Activated effector memory CD4-positive, alpha-beta T cell treated with anti-CD3 and anti-CD28 coated beads, Interleukin-2, amount 50 U/mL, for 16 hours (primary cell): ENCODE measurements at regions not wholly inside any gene's neighbourhood (a gene's known extent, or its start where the extent isn't known, plus 50 kb on each side); places are given as distances from the start of the nearest gene placed in this dataset.

Experiments
- DNase-seq: peaks from one replicate; pipeline ENCODE4 v3.0.0-alpha.2; 2020

DNA sequence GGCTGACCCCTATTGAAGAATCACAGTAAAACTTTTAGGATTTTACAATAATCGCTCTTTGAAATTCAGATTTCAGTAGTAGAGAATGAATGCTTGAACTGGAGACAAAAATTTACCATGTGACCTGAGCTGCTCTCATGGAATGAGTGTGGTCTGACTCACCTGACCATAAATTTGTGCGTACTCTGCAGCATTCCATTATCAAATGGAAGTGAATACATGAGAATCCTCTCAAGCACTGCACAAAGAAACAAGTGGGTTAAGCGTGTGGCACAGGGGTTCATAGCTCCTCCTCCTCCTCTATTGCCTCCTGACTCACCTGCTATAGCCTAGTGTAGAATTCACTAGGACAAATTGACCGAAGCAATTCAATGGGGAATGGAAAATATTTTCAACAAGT is 269.8 kb upstream of the CDH9 start:
- no peak for DNase-seq

DNA sequence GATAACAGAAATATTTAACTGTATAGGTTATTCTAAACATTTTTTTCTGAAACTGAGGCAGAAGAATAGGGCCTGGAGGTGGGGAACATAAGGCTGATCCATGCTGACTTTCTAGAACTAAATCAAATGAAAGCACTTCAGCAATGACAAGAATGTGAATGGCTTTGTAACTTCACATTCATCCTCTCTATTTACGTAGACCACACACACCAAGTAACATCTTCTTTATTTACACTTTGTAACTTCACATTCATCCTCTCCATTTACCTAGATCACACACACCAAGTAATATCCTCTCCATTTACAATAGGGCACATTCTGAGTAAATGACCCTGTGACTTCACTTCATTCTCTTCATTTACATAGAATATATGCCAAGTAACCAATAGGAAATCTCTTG is 251.8 kb upstream of the CDH9 start:
- no peak for DNase-seq

DNA sequence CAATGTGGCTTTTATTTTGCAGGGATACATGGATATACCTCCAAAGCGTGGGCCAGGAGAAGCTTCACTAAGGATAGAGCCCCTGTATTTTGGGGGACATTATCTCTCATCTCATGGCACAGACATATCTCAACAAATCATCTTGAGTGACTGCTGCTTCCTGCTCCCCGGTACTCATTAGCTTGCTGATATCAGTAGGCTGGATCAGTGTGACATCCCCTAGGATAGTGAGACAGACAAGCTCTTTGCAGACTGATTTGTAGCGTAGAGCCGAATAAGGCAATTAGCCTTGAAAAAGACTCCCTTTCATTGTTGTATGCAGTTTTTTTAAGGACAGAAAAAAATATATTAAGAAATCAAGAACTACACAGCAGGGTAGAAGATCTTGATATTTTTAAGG is 237.7 kb upstream of the CDH9 start:
- DNase-seq = no peak

DNA sequence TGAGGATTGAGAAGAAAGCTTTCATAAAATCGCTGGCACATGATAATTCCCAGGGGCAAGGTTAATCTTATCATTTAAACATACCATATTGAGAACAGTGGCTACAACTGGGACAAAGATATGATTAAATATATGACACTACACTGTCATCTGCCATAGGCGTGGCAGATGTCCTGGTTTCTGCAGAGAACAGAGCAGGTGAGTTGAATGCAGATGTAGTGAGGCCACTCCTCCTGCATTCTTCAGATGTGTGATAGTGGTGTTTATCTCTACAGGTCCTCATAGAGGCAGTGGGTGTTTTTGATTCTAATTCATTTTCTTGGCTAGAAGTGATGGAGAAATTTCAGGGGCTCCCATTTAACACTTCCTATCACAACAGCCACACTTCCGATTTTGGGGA is 237.0 kb upstream of the CDH9 start:
- no peak for DNase-seq

DNA sequence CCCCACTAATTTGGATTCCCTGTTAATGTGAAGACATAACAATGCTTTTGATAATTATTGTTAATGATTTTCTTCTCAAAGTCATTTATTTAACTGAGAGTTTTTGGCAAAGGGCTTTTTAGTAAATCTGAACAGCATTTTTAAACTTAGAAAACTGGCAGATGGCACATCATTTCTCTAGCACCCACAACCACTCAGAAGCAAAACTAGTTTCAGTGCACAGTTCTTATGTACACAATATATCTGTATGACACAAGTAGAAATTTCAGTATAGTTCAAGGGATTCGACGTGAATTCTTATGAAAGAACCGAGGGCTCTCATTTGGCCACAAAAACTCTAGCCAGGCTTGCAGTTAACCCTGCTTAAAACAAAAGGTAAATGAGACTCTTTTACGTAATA is 231.4 kb upstream of the CDH9 start:
- no peak for DNase-seq

DNA sequence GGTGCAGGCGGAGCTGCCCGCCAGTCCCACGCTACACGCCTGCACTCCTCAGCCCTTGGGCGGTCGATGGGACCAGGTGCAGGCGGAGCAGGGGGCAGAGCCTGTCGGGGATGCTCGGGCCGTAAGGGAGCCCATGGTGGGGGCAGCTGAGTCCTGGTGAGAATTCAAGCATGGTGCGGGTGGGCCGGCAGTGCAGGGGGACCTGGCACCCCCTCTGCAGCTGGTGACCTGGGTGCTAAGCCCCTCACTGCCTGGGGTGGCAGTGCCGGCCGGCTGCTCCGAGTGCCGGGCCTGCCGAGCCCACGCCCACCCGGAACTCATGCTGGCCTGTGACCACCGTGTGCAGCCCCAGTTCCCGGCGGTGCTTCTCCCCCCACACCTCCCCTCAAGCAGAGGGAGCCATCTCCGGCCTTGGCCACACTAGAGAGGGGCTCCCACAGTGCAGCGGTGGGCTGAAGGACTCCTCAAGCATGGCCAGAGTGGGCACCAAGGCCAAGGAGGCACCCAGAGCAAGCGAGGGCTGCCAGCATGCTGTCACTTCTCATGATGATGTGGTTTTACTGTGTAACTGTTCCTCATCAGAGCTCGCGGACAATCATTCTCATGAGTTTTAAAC is 228.9 kb upstream of the CDH9 start:
- no peak for DNase-seq

DNA sequence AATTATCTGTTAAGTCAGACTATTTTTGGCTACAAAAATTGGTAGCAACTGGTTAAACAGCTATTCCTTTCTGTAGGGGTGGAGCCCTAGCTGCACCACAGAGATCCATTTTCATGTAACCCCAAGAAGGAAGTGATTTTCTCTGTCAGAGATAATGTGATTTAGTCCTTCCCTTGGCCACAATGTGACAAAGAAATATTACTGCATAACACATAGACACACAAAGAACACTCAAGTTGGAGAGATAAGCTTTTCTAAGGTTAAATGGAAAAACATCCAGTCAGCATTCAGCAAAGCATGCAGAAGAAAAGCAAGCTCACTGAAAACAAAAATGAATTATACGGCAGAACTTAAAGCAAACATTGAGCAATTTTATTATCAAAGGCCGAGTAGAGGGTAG is 227.8 kb upstream of the CDH9 start:
- DNase-seq = no peak

DNA sequence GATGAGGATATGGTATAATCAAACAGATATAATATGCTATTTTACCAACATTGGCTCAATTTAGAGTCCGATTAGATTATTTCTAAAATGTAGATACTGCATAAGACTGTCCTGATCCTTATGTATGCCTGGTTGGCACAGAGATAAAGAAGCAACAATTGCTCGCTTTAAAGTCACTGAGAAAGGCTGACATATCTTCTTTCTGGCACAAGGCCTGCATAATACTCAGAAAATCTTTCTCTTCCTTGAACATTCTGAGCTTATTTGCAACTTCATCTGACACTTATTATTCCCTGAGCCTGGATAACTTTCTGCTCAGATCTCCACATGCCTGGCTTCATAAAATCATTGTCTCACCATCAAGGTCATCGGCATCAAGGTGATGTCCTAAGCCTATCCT is 219.3 kb upstream of the CDH9 start:
- DNase-seq = no peak

DNA sequence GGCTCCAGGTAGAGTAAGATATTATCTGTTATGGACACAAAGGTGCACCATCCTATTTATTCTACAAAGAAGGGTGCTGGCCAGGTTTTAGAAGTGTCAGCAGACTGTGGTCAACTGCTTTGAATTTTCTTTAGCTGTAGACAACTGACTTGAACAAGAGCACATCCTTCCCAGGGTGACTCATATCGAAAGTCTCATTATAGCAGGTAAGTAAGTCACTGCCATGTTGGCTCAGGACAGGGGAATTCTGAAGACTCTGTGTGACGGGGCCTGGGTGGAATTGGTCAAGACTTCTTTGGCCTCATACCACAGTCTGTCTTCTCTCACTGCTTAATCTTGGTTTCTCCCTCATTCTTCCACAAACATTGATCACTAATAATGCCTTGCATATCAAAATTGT is 214.5 kb upstream of the CDH9 start:
- DNase-seq = no peak

DNA sequence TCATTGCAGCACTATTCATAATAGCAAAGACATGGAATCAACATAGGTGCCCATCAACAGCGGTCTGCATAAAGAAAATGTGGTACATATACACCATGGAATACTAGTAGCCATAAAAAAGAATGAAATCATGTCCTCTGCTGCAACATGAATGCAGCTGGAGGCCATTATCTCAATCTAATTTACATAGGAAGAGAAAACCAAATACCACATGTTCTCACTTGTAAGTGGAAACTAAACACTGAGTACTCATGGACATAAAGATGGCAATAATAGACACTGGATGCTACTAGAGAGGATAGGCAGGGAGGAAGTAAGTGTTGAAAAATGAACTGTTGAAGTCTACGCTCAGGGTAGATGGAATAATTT is 203.9 kb upstream of the CDH9 start:
- DNase-seq = no peak

DNA sequence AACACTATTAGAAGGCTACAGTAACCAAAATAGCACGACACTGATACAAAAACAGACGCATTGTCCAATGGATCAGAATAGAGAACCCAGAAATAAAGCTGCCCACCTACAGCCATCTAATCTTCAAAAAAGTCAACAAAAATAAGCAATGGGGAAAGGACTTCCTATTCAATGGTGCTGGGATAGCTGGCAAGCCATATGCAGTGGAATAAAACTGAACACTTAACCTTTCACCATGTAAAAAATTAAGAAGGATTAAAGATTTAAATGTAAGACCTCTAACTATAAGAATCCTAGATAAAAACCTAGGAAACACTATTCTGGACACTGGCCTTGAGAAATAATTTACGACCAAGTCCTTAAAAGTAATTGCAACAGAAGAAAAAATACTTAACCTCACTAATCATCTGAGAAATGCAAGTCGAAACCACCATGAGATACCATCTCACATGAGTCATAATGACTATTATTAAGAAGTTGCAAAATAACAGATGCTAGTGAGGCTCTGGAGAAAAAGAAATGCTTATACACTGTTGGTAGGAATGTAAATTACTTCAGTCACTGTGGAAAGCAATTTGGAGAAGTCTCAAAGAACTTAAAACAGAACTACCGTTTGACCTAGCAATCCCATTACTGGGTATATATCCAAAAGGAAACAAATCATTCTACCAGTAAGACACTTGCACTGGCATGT is 203.3 kb upstream of the CDH9 start:
- no peak for DNase-seq

DNA sequence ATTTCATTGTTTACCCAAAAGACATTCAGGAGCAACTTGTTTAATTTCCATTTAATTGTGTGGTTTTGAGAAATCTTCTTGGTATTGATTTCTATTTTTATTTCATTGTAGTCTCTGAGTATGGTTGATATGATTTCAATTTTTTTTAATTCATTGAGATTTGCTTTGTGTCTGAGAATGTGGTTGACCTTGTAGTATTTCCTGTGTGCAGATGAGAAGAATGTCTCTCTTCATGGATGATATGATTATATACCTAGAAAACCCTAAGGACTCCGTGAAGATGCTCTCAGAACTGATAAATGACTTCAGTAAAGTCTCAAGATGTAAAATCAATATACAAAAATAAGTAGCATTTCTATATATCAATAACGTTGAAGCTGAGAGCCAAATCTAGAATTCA is 202.4 kb upstream of the CDH9 start:
- no peak for DNase-seq

DNA sequence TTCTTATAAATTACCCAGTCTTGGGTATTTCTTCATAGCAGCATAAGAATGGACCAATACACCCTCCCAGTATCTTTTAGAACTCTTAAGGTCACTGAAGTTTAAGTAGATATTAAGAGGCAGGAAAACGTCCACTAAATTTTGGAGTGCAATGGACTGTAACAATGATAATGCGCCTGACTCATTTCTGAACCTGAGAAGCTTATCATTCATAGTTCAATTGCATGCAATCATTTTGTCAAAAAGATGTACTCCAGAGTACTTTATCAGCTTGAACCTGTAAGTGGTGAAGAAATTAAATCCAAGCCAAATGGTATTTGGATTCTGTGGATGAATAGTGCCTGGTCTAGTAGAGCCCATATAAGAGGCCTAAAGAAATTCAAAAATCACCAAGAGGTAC is 196.5 kb upstream of the CDH9 start:
- no peak for DNase-seq

DNA sequence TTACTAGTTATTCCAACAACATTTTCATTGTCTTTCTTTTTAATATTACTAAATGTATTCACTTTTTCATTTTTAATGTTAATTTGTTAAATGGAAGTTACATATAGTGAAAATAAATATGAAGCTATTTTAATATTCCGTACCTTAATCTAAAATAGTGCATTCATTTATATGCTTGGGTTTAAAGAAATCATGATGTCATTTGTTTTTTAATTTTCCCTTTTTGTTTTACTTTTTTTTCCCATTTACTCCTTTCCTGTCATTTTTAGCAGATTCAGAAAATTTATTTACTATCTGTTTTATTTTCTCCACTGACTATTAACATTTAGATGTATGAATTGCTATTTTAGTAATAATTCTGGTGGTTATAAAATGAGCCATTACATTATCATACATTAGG is 183.0 kb upstream of the CDH9 start:
- DNase-seq = no peak

DNA sequence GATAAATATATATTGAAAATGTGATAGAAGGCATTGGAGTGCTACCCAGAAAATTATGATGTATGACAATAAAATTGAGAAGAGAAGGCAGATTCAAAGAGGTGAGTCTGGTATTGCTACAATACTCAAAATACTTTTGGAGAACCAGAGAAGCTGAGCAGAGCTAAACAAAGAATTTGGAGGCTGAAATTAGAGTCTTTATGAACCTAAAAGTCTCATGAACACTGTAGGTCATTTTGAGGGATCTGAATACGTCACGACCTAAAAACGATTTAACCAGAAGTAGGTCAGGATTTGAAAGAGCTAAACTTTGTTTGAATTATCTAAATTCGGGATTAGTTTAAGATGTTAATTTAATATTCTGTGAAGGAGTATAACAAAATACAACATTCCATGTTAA is 182.4 kb upstream of the CDH9 start:
- DNase-seq = no peak

DNA sequence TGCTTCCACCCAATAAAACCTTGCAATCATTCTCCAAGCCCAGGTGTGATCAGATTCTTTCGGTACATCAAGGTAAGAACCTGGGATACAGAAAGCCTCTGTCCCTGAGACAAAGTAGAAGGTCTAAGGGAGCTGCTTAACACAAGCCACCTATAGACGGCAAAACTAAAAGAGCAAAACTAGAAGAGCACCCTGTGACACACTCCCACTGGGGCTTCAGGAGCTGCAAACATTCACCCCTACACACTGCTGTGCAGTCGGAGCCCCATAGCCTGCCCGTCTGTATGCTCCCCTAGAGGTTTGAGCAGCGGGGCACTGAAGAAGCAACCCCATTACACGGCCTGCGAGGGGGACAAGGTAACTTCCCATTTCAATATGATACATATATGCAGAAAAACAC is 179.6 kb upstream of the CDH9 start:
- DNase-seq = no peak

DNA sequence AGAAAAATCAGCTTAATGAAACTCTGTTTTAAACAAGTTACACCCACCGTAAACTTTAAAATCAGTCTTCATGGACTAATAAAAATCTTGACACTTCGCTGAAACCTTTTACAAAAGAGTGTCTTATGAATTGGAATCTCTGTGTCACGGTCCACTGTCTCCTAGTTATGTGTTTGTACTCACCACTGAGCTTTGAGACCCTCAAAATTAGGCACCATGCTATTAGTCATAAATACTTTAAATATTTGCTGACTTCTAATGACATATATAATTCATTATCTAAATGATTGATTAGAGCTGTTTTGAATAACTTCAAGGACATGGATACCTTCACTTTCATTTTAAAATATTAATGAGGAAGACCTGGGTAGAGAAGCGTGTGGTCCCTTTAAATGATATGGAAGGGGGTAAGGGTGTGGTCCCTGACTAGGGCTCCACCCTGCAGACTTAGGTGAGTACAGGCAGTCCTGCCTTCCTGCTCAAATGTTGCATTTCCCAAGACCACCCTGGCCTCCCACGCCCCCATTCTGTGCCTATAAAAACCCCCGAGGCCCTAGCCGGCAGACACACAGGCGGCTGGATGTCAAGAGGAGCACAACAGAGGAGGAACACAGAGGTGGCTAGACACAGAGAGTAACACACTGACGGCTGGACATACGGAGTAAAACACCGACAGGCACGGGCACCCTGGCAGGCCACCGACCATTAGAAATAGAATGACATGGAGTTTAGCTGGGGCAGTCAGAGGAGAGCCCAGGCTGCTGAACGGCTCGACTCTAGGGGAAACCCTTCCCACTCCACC is 179.0 kb upstream of the CDH9 start:
- DNase-seq = no peak

DNA sequence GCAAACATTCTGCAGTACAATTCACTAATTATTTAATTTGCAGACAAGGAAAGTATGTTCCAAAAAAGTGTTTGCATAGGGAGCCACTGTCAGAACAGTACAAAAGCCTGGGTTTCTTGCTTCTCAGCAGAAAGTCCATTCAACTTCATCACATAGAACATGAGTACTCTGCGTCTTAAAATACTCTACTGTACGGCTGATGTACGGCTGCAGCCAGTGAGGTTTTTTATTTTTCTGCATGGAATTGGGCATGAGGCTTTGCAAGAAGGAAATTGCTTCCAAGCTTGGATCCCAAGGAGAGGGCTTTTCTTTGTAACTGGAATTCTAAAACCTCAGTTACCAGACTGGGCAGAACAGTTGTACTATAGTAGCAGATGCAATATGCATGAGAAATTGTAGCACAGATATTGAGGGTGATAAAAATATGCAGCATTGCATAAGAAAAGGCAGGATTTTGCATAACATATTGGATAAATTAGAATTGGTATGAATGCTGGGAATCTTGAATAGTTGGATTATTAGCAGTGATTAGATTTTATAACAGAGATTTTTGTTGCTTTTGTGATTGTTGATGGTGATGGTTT is 178.1 kb upstream of the CDH9 start:
- DNase-seq = no peak

DNA sequence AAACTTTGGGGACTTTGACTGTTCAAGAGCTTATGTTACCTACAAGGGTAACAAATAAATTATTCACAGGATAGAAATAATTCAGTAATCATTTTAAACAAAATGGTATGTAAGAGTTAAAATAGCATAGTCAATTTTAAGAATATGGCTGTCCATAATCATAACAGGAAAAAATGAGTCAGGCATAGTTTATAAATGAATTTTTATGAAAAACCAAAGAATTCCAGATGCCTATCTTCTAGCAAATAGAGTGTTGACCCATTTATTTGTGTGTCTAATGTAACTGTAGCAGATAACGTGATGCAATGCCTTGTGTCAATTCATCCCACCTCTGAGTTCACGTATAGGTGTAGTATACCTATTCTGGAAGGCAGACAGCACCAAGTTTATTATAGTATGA is 169.7 kb upstream of the CDH9 start:
- DNase-seq = no peak

DNA sequence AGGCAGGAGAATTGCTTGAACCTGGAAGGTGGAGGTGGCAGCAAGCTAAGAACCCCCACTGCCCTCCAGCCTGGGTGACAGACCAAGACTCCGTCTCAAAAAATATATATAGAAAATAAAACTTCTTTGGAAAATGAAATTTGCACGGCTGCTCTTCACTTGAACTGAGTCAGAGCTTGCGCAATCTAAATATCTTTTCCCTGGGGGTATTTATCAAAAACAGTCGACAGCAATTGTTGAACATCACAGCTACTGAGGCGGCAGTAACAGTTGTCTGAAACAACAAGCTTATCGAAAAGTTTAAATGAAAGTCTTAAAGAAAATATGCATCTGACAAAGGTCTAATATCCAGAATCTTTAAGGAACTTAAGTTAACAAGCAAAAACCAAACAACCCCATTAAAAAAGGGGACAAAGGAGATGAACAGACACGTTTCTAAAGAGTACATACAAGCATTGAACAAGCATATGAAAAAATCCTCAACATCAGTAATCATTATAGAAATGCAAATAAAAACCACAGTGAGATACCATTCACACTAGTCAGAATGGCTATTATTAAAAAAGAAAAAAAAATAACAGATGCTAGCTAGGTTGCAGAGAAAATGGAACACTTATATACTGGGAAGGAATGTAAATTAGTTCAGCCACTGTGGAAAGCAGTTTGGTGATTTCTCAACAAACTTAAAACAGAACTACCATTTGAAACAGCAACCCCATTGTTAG is 153.6 kb upstream of the CDH9 start:
- DNase-seq = no peak

DNA sequence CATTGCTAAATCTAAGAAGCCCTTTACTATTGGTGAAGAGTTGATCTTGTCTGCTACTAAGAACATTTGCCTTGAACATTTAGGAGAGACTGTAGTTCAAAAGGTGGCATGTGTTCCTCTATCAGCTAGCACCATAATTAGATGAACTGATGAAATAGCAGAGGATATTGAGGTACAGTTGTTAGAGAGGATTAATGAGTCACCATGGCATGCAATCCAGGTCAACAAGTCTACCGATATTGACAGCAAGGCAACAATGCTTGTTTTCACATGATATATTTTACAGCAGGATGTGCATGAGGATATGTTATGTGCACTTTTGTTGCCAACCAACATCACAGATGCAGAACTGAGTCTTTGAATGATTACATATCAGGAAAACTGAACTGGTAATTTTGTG is 134.3 kb upstream of the CDH9 start:
- DNase-seq = no peak

DNA sequence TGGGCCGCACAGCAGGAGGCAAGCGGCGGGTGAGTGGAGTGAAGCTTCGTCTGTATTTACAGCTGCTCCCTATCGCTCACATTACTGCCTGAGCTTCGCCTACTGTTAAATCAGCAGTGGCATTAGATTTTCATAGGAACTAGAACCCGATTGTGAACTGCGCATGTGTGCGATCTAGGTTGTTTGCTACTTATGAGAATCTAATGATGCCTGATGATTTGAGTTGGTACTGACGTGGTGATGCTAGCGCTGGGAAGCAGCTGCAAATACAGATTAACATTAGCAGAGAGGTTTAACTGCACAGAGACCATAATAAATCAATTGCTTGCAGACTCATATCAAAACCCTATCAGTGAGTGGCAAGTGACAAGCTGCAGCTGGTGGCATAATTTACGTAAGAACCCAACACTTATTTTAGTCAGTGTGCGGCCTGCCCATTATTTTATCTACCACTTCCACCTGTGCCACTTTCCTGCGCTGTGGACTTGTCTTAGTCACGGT is 133.4 kb upstream of the CDH9 start:
- no peak for DNase-seq

DNA sequence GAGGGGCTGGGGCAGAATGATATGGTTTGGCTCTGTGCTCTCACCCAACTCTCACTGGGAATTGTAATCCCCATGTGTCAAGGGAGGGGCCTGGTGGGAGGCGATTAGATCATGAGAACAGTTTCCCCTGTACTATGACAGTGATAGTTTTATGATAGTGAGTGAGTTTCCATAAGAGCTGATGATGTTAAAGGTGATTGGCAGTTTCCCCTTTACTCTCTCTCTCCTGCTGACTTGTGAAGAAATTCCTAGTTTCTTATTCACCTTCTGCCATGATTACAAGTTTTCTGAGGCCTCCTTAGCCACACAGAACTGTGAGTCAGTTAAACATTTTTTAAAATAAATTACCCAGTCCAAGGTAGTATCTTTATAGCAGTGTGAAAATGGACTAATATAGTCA is 120.4 kb upstream of the CDH9 start:
- no peak for DNase-seq
